ENCODE measurements at regions not wholly inside any gene's neighbourhood (a gene's known extent, or its start where the extent isn't known, plus 50 kb on each side); places are given as distances from the start of the nearest gene placed in this dataset.

GRCh38 chr4:27844376-27844775, 983.7 kb downstream of the STIM2 start:
- TF ChIP-seq POLR2AphosphoS5 (IDR thresholded peaks at IDR 0.05), result no peak
- no peak for TF ChIP-seq POLR2A (IDR thresholded peaks at IDR 0.05; ENCODE audit: low read depth)
- TF ChIP-seq, protein P1, sequence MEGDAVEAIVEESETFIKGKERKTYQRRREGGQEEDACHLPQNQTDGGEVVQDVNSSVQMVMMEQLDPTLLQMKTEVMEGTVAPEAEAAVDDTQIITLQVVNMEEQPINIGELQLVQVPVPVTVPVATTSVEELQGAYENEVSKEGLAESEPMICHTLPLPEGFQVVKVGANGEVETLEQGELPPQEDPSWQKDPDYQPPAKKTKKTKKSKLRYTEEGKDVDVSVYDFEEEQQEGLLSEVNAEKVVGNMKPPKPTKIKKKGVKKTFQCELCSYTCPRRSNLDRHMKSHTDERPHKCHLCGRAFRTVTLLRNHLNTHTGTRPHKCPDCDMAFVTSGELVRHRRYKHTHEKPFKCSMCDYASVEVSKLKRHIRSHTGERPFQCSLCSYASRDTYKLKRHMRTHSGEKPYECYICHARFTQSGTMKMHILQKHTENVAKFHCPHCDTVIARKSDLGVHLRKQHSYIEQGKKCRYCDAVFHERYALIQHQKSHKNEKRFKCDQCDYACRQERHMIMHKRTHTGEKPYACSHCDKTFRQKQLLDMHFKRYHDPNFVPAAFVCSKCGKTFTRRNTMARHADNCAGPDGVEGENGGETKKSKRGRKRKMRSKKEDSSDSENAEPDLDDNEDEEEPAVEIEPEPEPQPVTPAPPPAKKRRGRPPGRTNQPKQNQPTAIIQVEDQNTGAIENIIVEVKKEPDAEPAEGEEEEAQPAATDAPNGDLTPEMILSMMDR (IDR thresholded peaks at IDR 0.05), result no peak
- TF ChIP-seq EP300 (IDR thresholded peaks at IDR 0.05), result no peak

All from esophagus muscularis mucosa (tissue), 4 donors.